ENCODE measurements at regions not wholly inside any gene's neighbourhood (a gene's known extent, or its start where the extent isn't known, plus 50 kb on each side); places are given as distances from the start of the nearest gene placed in this dataset.

DNA sequence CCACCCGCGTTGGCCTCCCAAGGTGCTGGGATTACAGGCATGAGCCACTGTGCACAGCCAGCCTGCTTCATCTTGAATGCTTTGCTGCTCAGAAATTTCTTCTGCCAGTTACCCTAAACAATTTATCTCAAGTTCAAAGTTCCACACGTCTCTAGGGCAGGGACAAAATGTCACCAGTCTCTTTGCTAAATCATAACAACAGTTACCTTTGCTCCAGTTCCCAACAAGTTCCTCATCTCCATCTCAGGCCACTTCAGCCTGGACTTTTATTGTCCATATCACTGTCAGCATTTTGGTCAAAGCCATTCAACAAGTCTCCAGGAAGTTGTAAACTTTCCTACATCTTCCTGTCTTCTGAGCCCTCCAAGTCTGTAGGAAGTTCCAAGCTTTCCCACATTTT lies 159.5 kb upstream of the DYRK2 start:
- Histone ChIP-seq H3K27me3 (ENCODE audit: control insufficient read depth in 4 of 4, insufficient read depth in 4 of 4, low read length in 3 of 4) (no peaks in the 10 kb centered on the region), H3K9ac (ENCODE audit: low read depth in 1 of 2, low read length in 2 of 2) (no peak overlapping the region), H3K9me3 (ENCODE audit: control insufficient read depth in 4 of 4, low read length in 3 of 4) (peaks cover 4 to 38% (median 9%) of the 10 kb centered on the region in 4 donors), H3K27ac (ENCODE audit: low read depth in 1 of 2, low read length in 2 of 2) (no peak overlapping the region), H3K4me3 (ENCODE audit: low read depth in 1 of 3, low read length in 3 of 3) (no peak overlapping the region), H3K4me1 (ENCODE audit: control insufficient read depth in 4 of 4, insufficient read depth in 4 of 4, low read length in 3 of 4) (no peaks in the 10 kb centered on the region), H3K36me3 (ENCODE audit: control insufficient read depth in 4 of 4, insufficient read depth in 3 of 4, low read depth in 1 of 4, low read length in 3 of 4) (no peaks in the 10 kb centered on the region)
- TF ChIP-seq, protein P1, sequence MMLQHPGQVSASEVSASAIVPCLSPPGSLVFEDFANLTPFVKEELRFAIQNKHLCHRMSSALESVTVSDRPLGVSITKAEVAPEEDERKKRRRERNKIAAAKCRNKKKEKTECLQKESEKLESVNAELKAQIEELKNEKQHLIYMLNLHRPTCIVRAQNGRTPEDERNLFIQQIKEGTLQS (IDR thresholded peaks at IDR 0.05): no peak
- TF ChIP-seq, protein P2, sequence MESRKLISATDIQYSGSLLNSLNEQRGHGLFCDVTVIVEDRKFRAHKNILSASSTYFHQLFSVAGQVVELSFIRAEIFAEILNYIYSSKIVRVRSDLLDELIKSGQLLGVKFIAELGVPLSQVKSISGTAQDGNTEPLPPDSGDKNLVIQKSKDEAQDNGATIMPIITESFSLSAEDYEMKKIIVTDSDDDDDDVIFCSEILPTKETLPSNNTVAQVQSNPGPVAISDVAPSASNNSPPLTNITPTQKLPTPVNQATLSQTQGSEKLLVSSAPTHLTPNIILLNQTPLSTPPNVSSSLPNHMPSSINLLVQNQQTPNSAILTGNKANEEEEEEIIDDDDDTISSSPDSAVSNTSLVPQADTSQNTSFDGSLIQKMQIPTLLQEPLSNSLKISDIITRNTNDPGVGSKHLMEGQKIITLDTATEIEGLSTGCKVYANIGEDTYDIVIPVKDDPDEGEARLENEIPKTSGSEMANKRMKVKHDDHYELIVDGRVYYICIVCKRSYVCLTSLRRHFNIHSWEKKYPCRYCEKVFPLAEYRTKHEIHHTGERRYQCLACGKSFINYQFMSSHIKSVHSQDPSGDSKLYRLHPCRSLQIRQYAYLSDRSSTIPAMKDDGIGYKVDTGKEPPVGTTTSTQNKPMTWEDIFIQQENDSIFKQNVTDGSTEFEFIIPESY (IDR thresholded peaks at IDR 0.05): no peak
- TF ChIP-seq NR2F2 (IDR thresholded peaks at IDR 0.05): no peak
- no peak for TF ChIP-seq HNF4A (conservative IDR thresholded peaks at IDR 0.05)
- TF ChIP-seq, protein P3, sequence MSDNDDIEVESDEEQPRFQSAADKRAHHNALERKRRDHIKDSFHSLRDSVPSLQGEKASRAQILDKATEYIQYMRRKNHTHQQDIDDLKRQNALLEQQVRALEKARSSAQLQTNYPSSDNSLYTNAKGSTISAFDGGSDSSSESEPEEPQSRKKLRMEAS (IDR thresholded peaks at IDR 0.05): no peak
- TF ChIP-seq RXRA (IDR thresholded peaks at IDR 0.05): no peak
- TF ChIP-seq, protein P4, sequence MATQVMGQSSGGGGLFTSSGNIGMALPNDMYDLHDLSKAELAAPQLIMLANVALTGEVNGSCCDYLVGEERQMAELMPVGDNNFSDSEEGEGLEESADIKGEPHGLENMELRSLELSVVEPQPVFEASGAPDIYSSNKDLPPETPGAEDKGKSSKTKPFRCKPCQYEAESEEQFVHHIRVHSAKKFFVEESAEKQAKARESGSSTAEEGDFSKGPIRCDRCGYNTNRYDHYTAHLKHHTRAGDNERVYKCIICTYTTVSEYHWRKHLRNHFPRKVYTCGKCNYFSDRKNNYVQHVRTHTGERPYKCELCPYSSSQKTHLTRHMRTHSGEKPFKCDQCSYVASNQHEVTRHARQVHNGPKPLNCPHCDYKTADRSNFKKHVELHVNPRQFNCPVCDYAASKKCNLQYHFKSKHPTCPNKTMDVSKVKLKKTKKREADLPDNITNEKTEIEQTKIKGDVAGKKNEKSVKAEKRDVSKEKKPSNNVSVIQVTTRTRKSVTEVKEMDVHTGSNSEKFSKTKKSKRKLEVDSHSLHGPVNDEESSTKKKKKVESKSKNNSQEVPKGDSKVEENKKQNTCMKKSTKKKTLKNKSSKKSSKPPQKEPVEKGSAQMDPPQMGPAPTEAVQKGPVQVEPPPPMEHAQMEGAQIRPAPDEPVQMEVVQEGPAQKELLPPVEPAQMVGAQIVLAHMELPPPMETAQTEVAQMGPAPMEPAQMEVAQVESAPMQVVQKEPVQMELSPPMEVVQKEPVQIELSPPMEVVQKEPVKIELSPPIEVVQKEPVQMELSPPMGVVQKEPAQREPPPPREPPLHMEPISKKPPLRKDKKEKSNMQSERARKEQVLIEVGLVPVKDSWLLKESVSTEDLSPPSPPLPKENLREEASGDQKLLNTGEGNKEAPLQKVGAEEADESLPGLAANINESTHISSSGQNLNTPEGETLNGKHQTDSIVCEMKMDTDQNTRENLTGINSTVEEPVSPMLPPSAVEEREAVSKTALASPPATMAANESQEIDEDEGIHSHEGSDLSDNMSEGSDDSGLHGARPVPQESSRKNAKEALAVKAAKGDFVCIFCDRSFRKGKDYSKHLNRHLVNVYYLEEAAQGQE (IDR thresholded peaks at IDR 0.05): no peak
- WGBS: 74% methylated on average over 3 of the region's 3 CpGs
- DNase-seq (ENCODE audit: low spot score): no peak

DNA sequence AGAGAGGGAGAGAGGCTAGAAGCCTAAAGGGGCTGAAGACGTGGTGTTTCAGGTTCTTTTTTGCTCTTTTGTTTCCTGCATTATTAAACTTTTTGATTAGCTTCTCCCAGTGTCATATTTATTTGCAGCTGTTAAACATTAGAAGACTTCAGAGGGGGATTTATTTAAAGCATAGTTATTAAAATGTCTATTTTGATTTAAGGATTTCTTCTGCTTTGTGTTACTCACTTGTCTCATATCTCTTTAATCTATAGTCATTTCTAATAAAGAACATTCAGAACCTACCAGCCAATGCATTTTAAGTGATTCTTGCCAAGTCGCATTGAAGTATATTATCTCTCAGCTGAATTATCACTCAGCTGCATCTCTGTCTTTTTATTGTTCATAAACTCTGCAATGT lies 152.0 kb upstream of the DYRK2 start:
- Histone ChIP-seq H3K4me3 (ENCODE audit: low read depth in 1 of 3, low read length in 3 of 3) (no peak overlapping the region), H3K4me1 (ENCODE audit: control insufficient read depth in 4 of 4, insufficient read depth in 4 of 4, low read length in 3 of 4) (no peaks in the 10 kb centered on the region), H3K36me3 (ENCODE audit: control insufficient read depth in 4 of 4, insufficient read depth in 3 of 4, low read depth in 1 of 4, low read length in 3 of 4) (no peaks in the 10 kb centered on the region), H3K9ac (ENCODE audit: low read depth in 1 of 2, low read length in 2 of 2) (no peak overlapping the region), H3K9me3 (ENCODE audit: control insufficient read depth in 4 of 4, low read length in 3 of 4) (peaks cover 0 to 5% (median 0%) of the 10 kb centered on the region in 4 donors), H3K27me3 (ENCODE audit: control insufficient read depth in 4 of 4, insufficient read depth in 4 of 4, low read length in 3 of 4) (no peaks in the 10 kb centered on the region), H3K27ac (ENCODE audit: low read depth in 1 of 2, low read length in 2 of 2) (no peak overlapping the region)
- TF ChIP-seq, protein P2 (IDR thresholded peaks at IDR 0.05): no peak
- no peak for TF ChIP-seq NR2F2 (IDR thresholded peaks at IDR 0.05)
- no peak for TF ChIP-seq HNF4G (IDR thresholded peaks at IDR 0.05)
- no peak for TF ChIP-seq SP1 (IDR thresholded peaks at IDR 0.05)
- no peak for TF ChIP-seq YY1 (IDR thresholded peaks at IDR 0.05)
- no peak for TF ChIP-seq GABPA (IDR thresholded peaks at IDR 0.05 in 1 of 2, conservative IDR thresholded peaks at IDR 0.05 in 1 of 2)
- TF ChIP-seq RXRA (IDR thresholded peaks at IDR 0.05): no peak
- no peak for TF ChIP-seq FOXA2 (IDR thresholded peaks at IDR 0.05)
- no peak for TF ChIP-seq FOXA1 (IDR thresholded peaks at IDR 0.05)
- no peak for TF ChIP-seq HNF4A (conservative IDR thresholded peaks at IDR 0.05)
- TF ChIP-seq, protein P4 (IDR thresholded peaks at IDR 0.05): no peak
- TF ChIP-seq, protein P5, sequence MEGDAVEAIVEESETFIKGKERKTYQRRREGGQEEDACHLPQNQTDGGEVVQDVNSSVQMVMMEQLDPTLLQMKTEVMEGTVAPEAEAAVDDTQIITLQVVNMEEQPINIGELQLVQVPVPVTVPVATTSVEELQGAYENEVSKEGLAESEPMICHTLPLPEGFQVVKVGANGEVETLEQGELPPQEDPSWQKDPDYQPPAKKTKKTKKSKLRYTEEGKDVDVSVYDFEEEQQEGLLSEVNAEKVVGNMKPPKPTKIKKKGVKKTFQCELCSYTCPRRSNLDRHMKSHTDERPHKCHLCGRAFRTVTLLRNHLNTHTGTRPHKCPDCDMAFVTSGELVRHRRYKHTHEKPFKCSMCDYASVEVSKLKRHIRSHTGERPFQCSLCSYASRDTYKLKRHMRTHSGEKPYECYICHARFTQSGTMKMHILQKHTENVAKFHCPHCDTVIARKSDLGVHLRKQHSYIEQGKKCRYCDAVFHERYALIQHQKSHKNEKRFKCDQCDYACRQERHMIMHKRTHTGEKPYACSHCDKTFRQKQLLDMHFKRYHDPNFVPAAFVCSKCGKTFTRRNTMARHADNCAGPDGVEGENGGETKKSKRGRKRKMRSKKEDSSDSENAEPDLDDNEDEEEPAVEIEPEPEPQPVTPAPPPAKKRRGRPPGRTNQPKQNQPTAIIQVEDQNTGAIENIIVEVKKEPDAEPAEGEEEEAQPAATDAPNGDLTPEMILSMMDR (IDR thresholded peaks at IDR 0.05; ENCODE audit: low read depth, low read length, missing input control): no peak
- no peak for TF ChIP-seq JUND (IDR thresholded peaks at IDR 0.05)
- TF ChIP-seq, protein P3 (IDR thresholded peaks at IDR 0.05): no peak
- 69% methylated on average over 2 of the region's 2 CpGs for WGBS
- DNase-seq (ENCODE audit: low spot score): no peak
